K562 (cell line): ENCODE measurements at regions not wholly inside any gene's neighbourhood (a gene's known extent, or its start where the extent isn't known, plus 50 kb on each side); places are given as distances from the start of the nearest gene placed in this dataset.

Experiments used
- ATAC-seq: fragments of 200-7000 bp; cut with Tn5 transposase; 3 replicates; pipeline ENCODE4 v1.9.1; 2020; ENCODE audit warnings: moderate library complexity
- BruUV-seq: library from RNA; stranded (reverse); fragments of 400-500 nt; replicated peaks from 2 replicates; lab custom pipeline; 2021; lab: Mats Ljungman, UMichigan
- CTCF ChIA-PET: fragments of 300-600 bp; formaldehyde crosslinking; extraction: SDS; loops from one replicate; lab custom pipeline; 2021; ENCODE audit warnings: low intra/inter-chr PET ratio; lab: Yijun Ruan, JAX
- POLR2A ChIA-PET: fragments of 300-600, 350-650 bp; sonication (Branson Sonifier 250); formaldehyde crosslinking; extraction: SDS; loops from one replicate; lab custom pipeline; 2021; ENCODE audit warnings: antibody characterized with exemption, inconsistent platforms; lab: Yijun Ruan, JAX
- DNase-seq, 4 experiments: peaks; one replicate each; pipeline versions ENCODE4 v3.0.0 to v3.0.0-alpha.2; 2011 to 2018; ENCODE audit warnings: low spot score in 3 of 4, mixed read lengths in 3 of 4; ENCODE audit errors: extremely low read depth in 1 of 4
- FAIRE-seq: peaks from 2 replicates; lab custom pipeline; 2011; peaks lifted over from hg19 to GRCh38; lab: Jason Lieb, UNC
- H2AFZ ChIP-seq: 2 replicates; pipeline ENCODE4 v1.6.0; 2011; ENCODE audit warnings: low read depth, low read length, control low read depth, inconsistent platforms
- H3K27ac ChIP-seq: fragments of 200-600 bp; 3 replicates; pipeline ENCODE4 v1.8.0; 2011; ENCODE audit warnings: low read depth, mild to moderate bottlenecking, control low read depth, inconsistent platforms, low read length, moderate library complexity, mixed read lengths; ENCODE audit errors: extremely low read depth
- H3K27me3 ChIP-seq, 2 experiments: fragments of 300-600 bp in 1 of 2; 2 replicates in 1 of 2; 3 replicates in 1 of 2; pipeline versions ENCODE4 v1.6.0 to v1.8.0; 2011; ENCODE audit warnings: inconsistent platforms in 2 of 2, low read length in 2 of 2, mild to moderate bottlenecking in 1 of 2, mixed read lengths in 1 of 2, moderate library complexity in 1 of 2; ENCODE audit not compliant: control insufficient read depth in 2 of 2, insufficient read depth in 2 of 2
- H3K36me3 ChIP-seq: fragments of 300-600 bp; 3 replicates; pipeline ENCODE4 v1.8.0; 2011; ENCODE audit warnings: mild to moderate bottlenecking, low read length, inconsistent platforms; ENCODE audit not compliant: control insufficient read depth, insufficient read depth
- H3K4me1 ChIP-seq, 2 experiments: fragments of 200-600 bp in 1 of 2; replicated peaks in 1 of 2; 2 replicates in 1 of 2; 3 replicates in 1 of 2; pipeline versions ENCODE4 v1.5.1 to v1.8.0; 2011; ENCODE audit warnings: inconsistent platforms in 2 of 2, low read length in 2 of 2, mild to moderate bottlenecking in 1 of 2, mixed read lengths in 1 of 2, moderate library complexity in 1 of 2; ENCODE audit not compliant: control insufficient read depth in 2 of 2, insufficient read depth in 2 of 2
- H3K4me2 ChIP-seq: 2 replicates; pipeline ENCODE4 v1.6.1; 2011; ENCODE audit warnings: low read length, control low read depth, inconsistent platforms, mixed read lengths; ENCODE audit not compliant: insufficient read depth
- H3K4me3 ChIP-seq: fragments of 200-600 bp; sonication (generic), shearing (Covaris generic); 2 replicates; pipeline ENCODE4 v1.5.1; 2016; ENCODE audit warnings: control low read depth, inconsistent platforms
- H3K79me2 ChIP-seq: fragments of 200-600 bp; 3 replicates; pipeline ENCODE4 v1.8.0; 2011; ENCODE audit warnings: low read length, inconsistent platforms; ENCODE audit not compliant: control insufficient read depth, insufficient read depth
- H3K9ac ChIP-seq, 2 experiments: 2 replicates each; pipeline versions ENCODE4 v1.6.0 to v1.6.1; 2011; ENCODE audit warnings: low read depth in 2 of 2, low read length in 2 of 2, control low read depth in 1 of 2, inconsistent platforms in 1 of 2, mild to moderate bottlenecking in 1 of 2, mixed read lengths in 1 of 2; ENCODE audit not compliant: insufficient read depth in 1 of 2
- H3K9me1 ChIP-seq: one replicate; pipeline ENCODE4 v1.6.0; 2011; ENCODE audit warnings: inconsistent platforms, mild to moderate bottlenecking, low read length, moderate library complexity; ENCODE audit not compliant: control insufficient read depth, insufficient read depth
- H3K9me3 ChIP-seq: replicated peaks from 2 replicates; pipeline ENCODE4 v1.5.1; 2011; ENCODE audit warnings: low read depth, low read length, inconsistent platforms; ENCODE audit not compliant: control insufficient read depth, insufficient read depth
- H4K20me1 ChIP-seq: replicated peaks from 2 replicates; pipeline ENCODE4 v1.6.1; 2011; ENCODE audit warnings: low read length, inconsistent platforms, mixed read lengths; ENCODE audit not compliant: control insufficient read depth, insufficient read depth
- ATF3 ChIP-seq, 2 experiments: fragments of 450-650 bp in 1 of 2; sonication (generic) in 1 of 2; formaldehyde crosslinking in 1 of 2; IDR thresholded peaks in 1 of 2; conservative IDR thresholded peaks in 1 of 2; 2 replicates each; pipeline versions ENCODE4 v1.6.1 to v1.8.1; 2016 to 2023; ENCODE audit warnings: mild to moderate bottlenecking in 2 of 2, moderate library complexity in 2 of 2, inconsistent platforms in 1 of 2, missing genetic modification reagents in 1 of 2
- BMI1 ChIP-seq: fragments of 150-350 bp; IDR thresholded peaks from 2 replicates; pipeline ENCODE4 v1.6.1; 2014; ENCODE audit warnings: low read length
- HIVEP1 ChIP-seq: fragments of 250-450 bp; sonication (Bioruptor Pico); IDR thresholded peaks from 2 replicates; pipeline ENCODE4 v1.4.0; 2020; ENCODE audit warnings: mild to moderate bottlenecking
- KHSRP ChIP-seq: fragments of 450-650 bp; IDR thresholded peaks from 2 replicates; pipeline ENCODE4 v1.6.1; 2017
- POU5F1 ChIP-seq: fragments of 150-350 bp; IDR thresholded peaks from 2 replicates; pipeline ENCODE4 v1.6.1; 2014; ENCODE audit warnings: borderline replicate concordance, low read length, low read depth, mild to moderate bottlenecking; ENCODE audit not compliant: partially characterized antibody
- PRPF4 ChIP-seq: fragments of 200-400 bp; formaldehyde crosslinking; IDR thresholded peaks from one replicate; pipeline ENCODE4 v1.6.1; 2017; ENCODE audit warnings: low read length, low read depth, mild to moderate bottlenecking; ENCODE audit not compliant: insufficient read depth, poor library complexity, severe bottlenecking
- ZNF12 ChIP-seq: sonication (generic); formaldehyde crosslinking; IDR thresholded peaks from 2 replicates; pipeline ENCODE4 v1.4.0; 2020; ENCODE audit warnings: mild to moderate bottlenecking, missing genetic modification reagents
- ZNF445 ChIP-seq: fragments of 250-450 bp; sonication (Bioruptor Pico); IDR thresholded peaks from 2 replicates; pipeline ENCODE4 v1.4.0; 2020; ENCODE audit warnings: low read depth, mild to moderate bottlenecking, moderate library complexity
- ZNF655 ChIP-seq: fragments of 250-450 bp; sonication (Bioruptor Pico); IDR thresholded peaks from 2 replicates; pipeline ENCODE4 v1.5.0; 2021
- WGBS: fragments of 100-300 bp; shearing (Covaris generic); methylation state at CpG from one replicate; pipeline ENCODE4 v1.1.6; 2016; ENCODE audit warnings: low coverage, mixed read lengths; ENCODE audit not compliant: insufficient coverage; ENCODE audit errors: missing lambda C conversion rate; 5-methylcytosine and 5-hydroxymethylcytosine counted together
- in situ Hi-C: fragments of 300-500 bp; cut with MboI; formaldehyde crosslinking; loops from 4 replicates; pipeline ENCODE4 v1.15.0; 2018; ENCODE audit warnings: inconsistent platforms, mixed read lengths
- intact Hi-C: fragments of 100-400 bp; cut with micrococcal nuclease; formaldehyde crosslinking; loops from 2 replicates; pipeline ENCODE4 v1.14.2; 2022
- TF ChIP-seq, protein P1 (sequence below): conservative IDR thresholded peaks from 2 replicates; pipeline ENCODE4 v1.6.1; 2011; ENCODE audit warnings: low read depth, mild to moderate bottlenecking, low read length; ENCODE audit not compliant: control insufficient read depth
- TF ChIP-seq, protein P2 (sequence below): fragments of 200-400 bp; formaldehyde crosslinking; IDR thresholded peaks from 2 replicates; pipeline ENCODE4 v1.6.1; 2017; ENCODE audit warnings: mild to moderate bottlenecking, low read depth, low read length, moderate library complexity

DNA sequence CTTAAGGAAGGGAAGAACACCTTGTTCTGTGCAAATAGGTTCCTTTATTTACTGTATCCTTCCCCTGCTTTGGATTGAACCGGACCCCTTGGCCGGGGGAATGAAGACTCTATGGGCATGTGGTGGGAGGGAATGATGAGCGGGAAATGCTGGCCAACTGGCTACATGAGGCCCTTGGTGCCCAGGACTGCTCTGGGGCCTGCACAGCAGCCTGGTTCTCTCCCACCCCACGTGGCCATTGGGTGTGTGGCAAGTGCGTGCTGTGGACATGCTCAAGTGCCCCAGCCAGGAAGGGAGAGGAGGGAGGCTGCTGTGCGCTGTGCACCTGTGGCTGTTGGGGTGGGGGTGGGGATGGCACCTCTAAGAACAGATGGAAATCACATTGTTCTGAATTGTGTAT lies 917.0 kb upstream of the GHITM start:
- H3K4me3 ChIP-seq, result no peak overlapping the region
- ChIA-PET POLR2A (no interaction called here), CTCF (no interaction called here)
- no peak overlapping the region for H3K9ac ChIP-seq
- H3K9me3 ChIP-seq, result no peaks in the 10 kb centered on the region; the same call in 1 of the 2 replicates
- H3K4me1 ChIP-seq, result no peaks in the 10 kb centered on the region
- no peaks in the 10 kb centered on the region for H4K20me1 ChIP-seq
- H3K27me3 ChIP-seq, result no peaks in the 10 kb centered on the region
- no peak overlapping the region for H3K4me2 ChIP-seq
- H3K9me1 ChIP-seq, result no peaks in the 10 kb centered on the region
- TF ChIP-seq ATF3 (IDR thresholded peaks at IDR 0.05), result no peak
- no peak for TF ChIP-seq ATF3 (CRISPR knock-in tag; conservative IDR thresholded peaks at IDR 0.05)
- TF ChIP-seq ZNF12 (CRISPR knock-in tag), result no peak
- TF ChIP-seq ZNF655, result no peak
- no peak for TF ChIP-seq PRPF4
- no peak for TF ChIP-seq POU5F1
- TF ChIP-seq BMI1, result no peak
- no peak for TF ChIP-seq ZNF445 (CRISPR knock-in tag)
- TF ChIP-seq HIVEP1 (CRISPR knock-in tag), result no peak
- TF ChIP-seq, protein P1, sequence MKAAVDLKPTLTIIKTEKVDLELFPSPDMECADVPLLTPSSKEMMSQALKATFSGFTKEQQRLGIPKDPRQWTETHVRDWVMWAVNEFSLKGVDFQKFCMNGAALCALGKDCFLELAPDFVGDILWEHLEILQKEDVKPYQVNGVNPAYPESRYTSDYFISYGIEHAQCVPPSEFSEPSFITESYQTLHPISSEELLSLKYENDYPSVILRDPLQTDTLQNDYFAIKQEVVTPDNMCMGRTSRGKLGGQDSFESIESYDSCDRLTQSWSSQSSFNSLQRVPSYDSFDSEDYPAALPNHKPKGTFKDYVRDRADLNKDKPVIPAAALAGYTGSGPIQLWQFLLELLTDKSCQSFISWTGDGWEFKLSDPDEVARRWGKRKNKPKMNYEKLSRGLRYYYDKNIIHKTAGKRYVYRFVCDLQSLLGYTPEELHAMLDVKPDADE, result no peak
- TF ChIP-seq KHSRP, result no peak
- TF ChIP-seq, protein P2, sequence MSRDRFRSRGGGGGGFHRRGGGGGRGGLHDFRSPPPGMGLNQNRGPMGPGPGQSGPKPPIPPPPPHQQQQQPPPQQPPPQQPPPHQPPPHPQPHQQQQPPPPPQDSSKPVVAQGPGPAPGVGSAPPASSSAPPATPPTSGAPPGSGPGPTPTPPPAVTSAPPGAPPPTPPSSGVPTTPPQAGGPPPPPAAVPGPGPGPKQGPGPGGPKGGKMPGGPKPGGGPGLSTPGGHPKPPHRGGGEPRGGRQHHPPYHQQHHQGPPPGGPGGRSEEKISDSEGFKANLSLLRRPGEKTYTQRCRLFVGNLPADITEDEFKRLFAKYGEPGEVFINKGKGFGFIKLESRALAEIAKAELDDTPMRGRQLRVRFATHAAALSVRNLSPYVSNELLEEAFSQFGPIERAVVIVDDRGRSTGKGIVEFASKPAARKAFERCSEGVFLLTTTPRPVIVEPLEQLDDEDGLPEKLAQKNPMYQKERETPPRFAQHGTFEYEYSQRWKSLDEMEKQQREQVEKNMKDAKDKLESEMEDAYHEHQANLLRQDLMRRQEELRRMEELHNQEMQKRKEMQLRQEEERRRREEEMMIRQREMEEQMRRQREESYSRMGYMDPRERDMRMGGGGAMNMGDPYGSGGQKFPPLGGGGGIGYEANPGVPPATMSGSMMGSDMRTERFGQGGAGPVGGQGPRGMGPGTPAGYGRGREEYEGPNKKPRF, result no peak
- no TSS peak for BruUV-seq
- ATAC-seq (no peak), DNase-seq (no peak), FAIRE-seq (no peak)
- H3K27ac ChIP-seq, result no peak overlapping the region
- H3K79me2 ChIP-seq, result no peaks in the 10 kb centered on the region
- intact Hi-C loops, result no loop called here
- no peak overlapping the region for H2AFZ ChIP-seq
- WGBS, result 0% methylated on average over 6 of the region's 6 CpGs
- no peaks in the 10 kb centered on the region for H3K36me3 ChIP-seq
- in situ Hi-C loops, result no loop called here
